ENCODE measurements at regions not wholly inside any gene's neighbourhood (a gene's known extent, or its start where the extent isn't known, plus 50 kb on each side); places are given as distances from the start of the nearest gene placed in this dataset.

GRCh38 chr4:162804351-162804924 is 362.3 kb downstream of the NAF1 start:
- Histone ChIP-seq H3K4me2 (ENCODE audit: low read length) (no peak overlapping the region), H3K79me2 (ENCODE audit: low read length) (no peaks in the 10 kb centered on the region), H3K27ac (ENCODE audit: low read length) (no peak overlapping the region), H3K27me3 (ENCODE audit: low read depth, low read length) (no peaks in the 10 kb centered on the region), H2AFZ (ENCODE audit: low read depth, low read length) (no peak overlapping the region), H3K9ac (ENCODE audit: low read length) (no peak overlapping the region), H3K4me3 (ENCODE audit: low read length) (no peak overlapping the region), H3K4me1 (ENCODE audit: low read length) (no peaks in the 10 kb centered on the region), H3K9me3 (ENCODE audit: insufficient read depth, low read length) (no peaks in the 10 kb centered on the region), H3K36me3 (replicated peaks; ENCODE audit: low read depth, low read length) (no peaks in the 10 kb centered on the region), H4K20me1 (ENCODE audit: insufficient read depth, low read length) (no peaks in the 10 kb centered on the region)
- TF ChIP-seq, protein P1, sequence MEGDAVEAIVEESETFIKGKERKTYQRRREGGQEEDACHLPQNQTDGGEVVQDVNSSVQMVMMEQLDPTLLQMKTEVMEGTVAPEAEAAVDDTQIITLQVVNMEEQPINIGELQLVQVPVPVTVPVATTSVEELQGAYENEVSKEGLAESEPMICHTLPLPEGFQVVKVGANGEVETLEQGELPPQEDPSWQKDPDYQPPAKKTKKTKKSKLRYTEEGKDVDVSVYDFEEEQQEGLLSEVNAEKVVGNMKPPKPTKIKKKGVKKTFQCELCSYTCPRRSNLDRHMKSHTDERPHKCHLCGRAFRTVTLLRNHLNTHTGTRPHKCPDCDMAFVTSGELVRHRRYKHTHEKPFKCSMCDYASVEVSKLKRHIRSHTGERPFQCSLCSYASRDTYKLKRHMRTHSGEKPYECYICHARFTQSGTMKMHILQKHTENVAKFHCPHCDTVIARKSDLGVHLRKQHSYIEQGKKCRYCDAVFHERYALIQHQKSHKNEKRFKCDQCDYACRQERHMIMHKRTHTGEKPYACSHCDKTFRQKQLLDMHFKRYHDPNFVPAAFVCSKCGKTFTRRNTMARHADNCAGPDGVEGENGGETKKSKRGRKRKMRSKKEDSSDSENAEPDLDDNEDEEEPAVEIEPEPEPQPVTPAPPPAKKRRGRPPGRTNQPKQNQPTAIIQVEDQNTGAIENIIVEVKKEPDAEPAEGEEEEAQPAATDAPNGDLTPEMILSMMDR (IDR thresholded peaks at IDR 0.05; ENCODE audit: low read depth, low read length): no peak
- no peak for TF ChIP-seq EZH2phosphoT487 (IDR thresholded peaks at IDR 0.05; ENCODE audit: low read depth)

- no peaks in the 10 kb centered on the region for H3K79me2 ChIP-seq (ENCODE audit: low read length)
- no peaks in the 10 kb centered on the region for H3K9me3 ChIP-seq (ENCODE audit: insufficient read depth, low read length)
- no peak overlapping the region for H3K4me2 ChIP-seq (ENCODE audit: low read length)
- H3K27me3 ChIP-seq (ENCODE audit: low read depth, low read length): no peaks in the 10 kb centered on the region
- no peaks in the 10 kb centered on the region for H4K20me1 ChIP-seq (ENCODE audit: insufficient read depth, low read length)
- no peaks in the 10 kb centered on the region for H3K36me3 ChIP-seq (replicated peaks; ENCODE audit: low read depth, low read length)
- no peak overlapping the region for H3K9ac ChIP-seq (ENCODE audit: low read length)
- H3K4me1 ChIP-seq (ENCODE audit: low read length): no peaks in the 10 kb centered on the region
- H2AFZ ChIP-seq (ENCODE audit: low read depth, low read length): no peak overlapping the region
- no peak overlapping the region for H3K4me3 ChIP-seq (ENCODE audit: low read length)
- H3K27ac ChIP-seq (ENCODE audit: low read length): no peak overlapping the region
- TF ChIP-seq EZH2phosphoT487 (IDR thresholded peaks at IDR 0.05; ENCODE audit: low read depth): no peak
- TF ChIP-seq, protein P1 (IDR thresholded peaks at IDR 0.05; ENCODE audit: low read depth, low read length): no peak
Measured at GRCh38 chr4:162803378-162803777, 363.3 kb downstream of the NAF1 start.

DNA sequence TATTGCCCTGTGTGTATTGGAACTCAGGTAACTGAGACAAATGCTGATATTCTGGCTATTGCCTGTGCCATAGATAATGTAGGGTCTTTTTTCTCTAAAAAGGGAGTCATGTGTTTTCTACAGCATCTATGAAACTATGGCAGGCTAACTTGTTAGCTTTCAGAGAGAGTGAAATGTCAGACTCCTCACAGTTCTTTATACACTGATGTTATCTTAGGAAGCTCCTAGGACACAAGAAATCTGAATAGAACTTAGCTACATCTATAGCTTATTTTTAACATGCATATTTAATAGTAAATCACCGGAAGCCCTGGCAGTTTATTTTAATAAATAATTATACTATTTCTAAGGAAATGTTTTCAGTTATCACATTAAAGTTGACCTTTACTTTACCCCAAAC is 369.6 kb downstream of the NAF1 start:
- no peak overlapping the region for H3K27ac ChIP-seq (ENCODE audit: low read length)
- no peaks in the 10 kb centered on the region for H3K36me3 ChIP-seq (replicated peaks; ENCODE audit: low read depth, low read length)
- H3K79me2 ChIP-seq (ENCODE audit: low read length): no peaks in the 10 kb centered on the region
- H3K27me3 ChIP-seq (ENCODE audit: low read depth, low read length): no peaks in the 10 kb centered on the region
- H3K4me2 ChIP-seq (ENCODE audit: low read length): no peak overlapping the region
- no peak overlapping the region for H2AFZ ChIP-seq (ENCODE audit: low read depth, low read length)
- H3K4me3 ChIP-seq (ENCODE audit: low read length): no peak overlapping the region
- no peaks in the 10 kb centered on the region for H3K9me3 ChIP-seq (ENCODE audit: insufficient read depth, low read length)
- H3K9ac ChIP-seq (ENCODE audit: low read length): no peak overlapping the region
- TF ChIP-seq, protein P1 (IDR thresholded peaks at IDR 0.05; ENCODE audit: low read depth, low read length): no peak
- no peak for TF ChIP-seq EZH2phosphoT487 (IDR thresholded peaks at IDR 0.05; ENCODE audit: low read depth)
- no peaks in the 10 kb centered on the region for H3K4me1 ChIP-seq (ENCODE audit: low read length)
- H4K20me1 ChIP-seq (ENCODE audit: insufficient read depth, low read length): no peaks in the 10 kb centered on the region

DNA sequence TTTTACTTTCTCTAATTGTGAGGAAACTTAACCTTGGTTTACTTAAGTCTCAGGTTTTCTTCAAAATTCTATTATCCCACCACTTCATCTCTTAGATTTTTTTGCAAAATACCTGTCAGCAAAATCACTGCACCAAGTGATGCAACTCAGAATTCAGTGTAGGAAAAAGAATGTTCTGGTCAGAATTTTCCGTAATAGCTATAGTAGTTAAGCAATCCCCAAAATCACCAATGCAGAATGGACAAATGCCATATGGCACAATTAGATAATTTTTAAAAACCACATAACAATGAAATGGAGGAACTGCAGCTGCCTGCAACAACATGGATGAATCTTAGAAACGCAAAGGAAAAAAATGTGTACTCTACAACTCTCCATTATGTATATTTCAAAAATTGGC is 373.1 kb downstream of the NAF1 start:
- H3K27ac ChIP-seq (ENCODE audit: low read length): no peak overlapping the region

More for the DNA sequence above, 373.1 kb downstream of the NAF1 start:
- TF ChIP-seq, protein P1 (IDR thresholded peaks at IDR 0.05; ENCODE audit: low read depth, low read length): no peak
- no peak for TF ChIP-seq EZH2phosphoT487 (IDR thresholded peaks at IDR 0.05; ENCODE audit: low read depth)
- Histone ChIP-seq H3K79me2 (ENCODE audit: low read length) (no peaks in the 10 kb centered on the region), H2AFZ (ENCODE audit: low read depth, low read length) (no peak overlapping the region), H4K20me1 (ENCODE audit: insufficient read depth, low read length) (no peaks in the 10 kb centered on the region), H3K4me3 (ENCODE audit: low read length) (no peak overlapping the region), H3K9me3 (ENCODE audit: insufficient read depth, low read length) (no peaks in the 10 kb centered on the region), H3K9ac (ENCODE audit: low read length) (no peak overlapping the region), H3K27me3 (ENCODE audit: low read depth, low read length) (no peaks in the 10 kb centered on the region), H3K4me1 (ENCODE audit: low read length) (no peaks in the 10 kb centered on the region), H3K36me3 (replicated peaks; ENCODE audit: low read depth, low read length) (no peaks in the 10 kb centered on the region), H3K4me2 (ENCODE audit: low read length) (no peak overlapping the region)
